GM18502 (cell line): ENCODE measurements at regions not wholly inside any gene's neighbourhood (a gene's known extent, or its start where the extent isn't known, plus 50 kb on each side); places are given as distances from the start of the nearest gene placed in this dataset.
"Not testable (repeated sequence)": the region's sequence is repeated elsewhere in the genome, so short reads cannot be mapped to it uniquely, and the experiment has no call there.

Experiments
- ATAC-seq: cut with Tn5 transposase; IDR thresholded peaks from one replicate; pipeline ENCODE4 v1.9.1; 2021; ENCODE audit warnings: mild to moderate bottlenecking; ENCODE audit not compliant: unreplicated experiment, poor library complexity

DNA sequence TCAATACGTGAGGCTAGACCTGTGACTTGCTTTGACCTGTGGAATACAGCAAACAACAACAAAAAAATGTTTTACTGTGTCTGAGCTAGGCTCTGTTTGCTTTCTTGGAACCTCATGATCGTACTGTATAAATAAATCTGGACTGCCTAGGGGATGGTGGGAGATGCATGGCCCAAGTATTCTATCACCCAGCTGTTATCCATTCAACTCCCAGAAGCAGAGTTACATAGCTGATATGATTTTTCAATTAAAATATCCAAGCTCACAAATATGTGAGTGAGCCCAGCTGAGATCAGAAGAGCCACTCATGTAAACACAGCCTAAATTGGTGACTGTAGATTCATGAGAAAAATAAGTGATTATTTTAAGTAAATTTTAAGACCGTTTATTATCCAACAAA is 154.1 kb upstream of the THUMPD2 start:
- no peak for ATAC-seq

DNA sequence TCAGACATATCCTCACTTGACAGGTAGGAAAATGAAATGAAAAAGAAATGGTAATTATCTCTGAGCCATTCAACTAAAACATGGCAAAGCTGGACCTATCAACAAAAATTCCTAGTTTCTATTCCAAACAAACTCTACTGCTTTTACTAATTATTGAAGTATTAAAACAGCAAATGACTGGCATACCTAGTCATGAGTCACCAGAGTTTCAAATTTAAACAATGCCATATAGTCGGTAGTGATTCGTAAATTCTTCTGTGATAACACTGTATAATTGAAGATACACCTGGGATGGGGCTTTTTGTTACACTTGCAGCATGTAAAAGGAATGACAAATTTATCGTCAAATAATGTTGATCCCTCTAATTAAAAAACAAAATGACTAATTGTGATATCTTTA is 153.1 kb upstream of the THUMPD2 start:
- no peak for ATAC-seq

DNA sequence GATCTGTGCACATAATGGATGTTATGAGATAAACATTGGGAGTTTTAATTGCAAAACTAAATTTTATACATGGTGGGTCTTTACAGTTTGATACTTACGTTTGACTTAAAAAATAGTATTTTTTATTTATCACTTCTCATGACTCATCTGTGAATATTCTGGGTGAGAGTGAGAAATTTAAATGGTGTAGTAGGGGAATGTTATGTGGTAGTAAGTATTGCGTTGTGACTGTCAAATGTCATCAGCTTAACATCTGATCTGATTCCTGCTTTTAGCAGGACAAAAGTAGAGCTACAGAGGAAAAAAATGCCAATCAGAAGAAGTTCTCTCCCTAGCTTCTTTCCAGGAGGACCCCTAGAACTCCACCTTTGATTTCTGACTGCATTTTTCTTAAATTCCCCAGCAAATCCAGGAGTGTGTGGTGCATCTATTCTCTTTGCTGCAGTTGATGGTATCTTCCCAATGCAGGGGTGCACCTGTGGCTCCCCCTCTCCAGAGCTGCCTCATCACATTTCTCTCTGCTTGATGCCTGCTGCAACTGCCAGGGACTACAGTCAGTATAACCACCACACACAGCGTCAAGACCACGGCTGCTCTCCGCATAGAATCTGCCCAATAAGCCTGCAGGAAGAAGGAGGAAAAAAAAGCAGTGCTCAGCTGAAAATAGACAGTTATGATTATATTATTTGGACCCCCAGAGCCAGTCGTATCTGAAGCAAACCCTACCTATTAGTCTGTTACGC is 151.3 kb upstream of the THUMPD2 start:
- ATAC-seq: no peak

DNA sequence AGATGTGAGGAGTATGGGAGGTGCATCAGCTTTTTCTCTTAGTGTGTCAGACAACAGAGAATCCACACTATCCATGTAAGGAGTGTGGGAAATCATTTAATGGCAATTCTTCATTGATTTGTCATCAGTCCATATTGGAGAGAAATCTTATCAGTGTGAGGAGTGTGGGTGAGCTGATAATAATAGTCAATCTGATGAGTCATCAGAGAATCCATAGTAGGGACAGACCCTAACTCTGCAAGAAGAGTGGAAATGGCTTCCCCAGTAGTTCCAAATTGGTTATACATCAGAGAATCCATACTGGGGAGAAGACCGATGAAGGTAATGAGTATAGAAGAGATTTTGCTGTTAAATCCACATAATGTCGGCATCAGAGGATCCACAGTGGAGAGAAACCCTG is 150.5 kb upstream of the THUMPD2 start:
- no peak for ATAC-seq

- ATAC-seq: no peak
Observed at GRCh38 chr2:39925312-39925711, 146.3 kb upstream of the THUMPD2 start.

- no peak for ATAC-seq
Observed at GRCh38 chr2:39923455-39923854, 144.4 kb upstream of the THUMPD2 start.

GRCh38 chr2:39922679-39923405 is 143.8 kb upstream of the THUMPD2 start:
- no peak for ATAC-seq

GRCh38 chr2:39920307-39920801 is 141.3 kb upstream of the THUMPD2 start:
- ATAC-seq: no peak

DNA sequence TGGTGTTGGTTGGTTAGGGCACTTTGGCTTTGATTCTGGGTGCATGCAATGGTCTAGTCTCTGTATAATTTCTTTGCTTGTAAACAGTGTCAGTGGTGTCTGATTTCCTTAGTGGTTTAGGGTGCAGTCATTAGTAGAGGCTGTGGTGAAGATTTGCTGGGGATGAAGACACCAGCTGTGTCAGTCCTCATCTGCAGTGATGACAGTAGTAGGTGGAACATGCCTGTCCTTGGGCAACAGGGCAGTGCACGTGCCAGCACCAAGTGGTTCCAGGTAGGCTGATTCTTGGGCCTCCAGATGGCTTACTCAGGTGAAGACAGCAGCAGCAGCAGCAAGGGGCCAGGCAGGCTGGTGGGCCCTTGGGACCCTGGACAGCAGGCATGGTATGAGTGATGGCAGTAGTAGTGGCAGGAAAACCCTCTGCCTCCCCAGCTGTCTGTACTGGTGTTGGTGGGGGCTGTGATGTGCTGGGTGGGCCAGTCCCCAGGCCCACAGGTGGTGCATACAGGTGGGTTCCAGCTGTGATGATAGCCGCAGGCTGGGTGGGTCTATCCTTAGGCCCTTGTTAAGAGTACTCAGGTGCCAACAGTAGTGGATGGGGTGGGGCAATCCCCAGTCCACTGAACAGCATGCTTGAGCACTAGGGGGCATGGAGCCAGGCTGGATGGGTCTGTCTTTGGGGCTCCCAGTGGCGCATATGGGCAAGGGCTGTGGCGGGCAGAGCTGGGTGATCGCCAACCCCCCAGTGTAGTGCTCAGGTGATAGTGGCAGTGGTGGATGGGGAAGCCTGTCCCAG is 140.7 kb upstream of the THUMPD2 start:
- ATAC-seq: no peak

DNA sequence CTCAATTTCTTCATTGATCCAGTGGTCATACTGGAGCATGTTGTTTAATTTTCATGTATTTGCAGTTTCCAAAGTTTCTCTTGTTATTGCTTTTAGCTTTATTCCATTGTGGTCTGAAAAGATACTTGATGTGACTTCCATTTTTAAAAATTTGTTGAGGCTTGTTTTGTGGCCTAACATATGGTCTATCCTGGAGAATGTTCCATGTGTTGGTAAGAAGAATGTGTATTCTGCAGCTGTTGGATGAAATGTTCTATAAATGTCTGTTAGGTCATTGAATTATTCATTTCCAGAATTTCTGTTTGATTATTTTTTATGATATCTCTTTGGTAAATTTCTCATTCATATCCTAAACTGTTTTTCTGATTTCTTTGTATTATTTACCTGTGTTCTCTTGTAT is 139.8 kb upstream of the THUMPD2 start:
- ATAC-seq: no peak

- ATAC-seq: not testable (repeated sequence)
Observed at GRCh38 chr2:39917371-39917770, 138.3 kb upstream of the THUMPD2 start.

- ATAC-seq: no peak
Observed at GRCh38 chr2:39914949-39915348, 135.9 kb upstream of the THUMPD2 start.

GRCh38 chr2:39913648-39914461 is 134.8 kb upstream of the THUMPD2 start:
- ATAC-seq: peak; percentile 91

- no peak for ATAC-seq
Observed at GRCh38 chr2:39902103-39902502, 123.0 kb upstream of the THUMPD2 start.

DNA sequence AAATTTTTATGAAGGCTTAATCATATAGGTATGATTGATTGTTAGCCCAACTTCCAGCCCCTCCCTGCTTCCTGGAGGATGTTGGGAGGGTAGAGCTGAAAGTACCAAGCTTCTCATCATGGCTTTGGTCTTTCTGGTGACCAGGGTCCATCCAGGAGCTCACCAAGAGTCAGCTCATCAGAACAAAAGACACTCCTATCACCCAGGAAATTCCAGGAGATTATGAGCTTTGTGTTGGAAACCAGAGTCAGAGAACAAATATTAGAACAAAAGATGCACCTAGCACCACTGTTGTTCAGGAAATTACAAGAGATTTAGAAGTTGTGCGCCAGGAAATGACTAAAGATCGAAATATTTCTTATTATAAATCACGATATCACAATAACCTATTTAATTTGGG is 119.9 kb upstream of the THUMPD2 start:
- ATAC-seq: no peak

- ATAC-seq: no peak
Observed at GRCh38 chr2:39897273-39897672, 118.2 kb upstream of the THUMPD2 start.

DNA sequence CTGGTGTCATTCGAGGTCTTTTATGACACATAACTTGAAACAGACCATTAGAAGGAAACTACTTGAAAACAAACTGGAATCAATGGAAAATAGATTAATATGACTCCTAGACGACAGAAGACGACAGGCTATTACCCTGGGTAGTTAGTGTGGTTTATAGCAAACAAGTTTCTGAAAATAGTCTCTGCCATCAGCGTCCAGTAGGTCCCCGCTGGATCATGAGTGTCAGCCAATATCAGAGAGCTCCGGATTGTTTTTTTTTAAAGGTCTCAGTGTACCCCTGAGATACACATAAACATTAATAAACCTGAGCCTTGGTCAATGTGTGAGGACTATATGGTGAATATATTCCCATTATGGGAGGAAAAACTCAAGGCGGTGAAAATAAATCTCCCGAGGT is 115.0 kb upstream of the THUMPD2 start:
- ATAC-seq: no peak

- ATAC-seq: no peak
Observed at GRCh38 chr2:39893616-39894015, 114.6 kb upstream of the THUMPD2 start.

- no peak for ATAC-seq
Observed at GRCh38 chr2:39881948-39882347, 102.9 kb upstream of the THUMPD2 start.

GRCh38 chr2:39881494-39881893 is 102.4 kb upstream of the THUMPD2 start:
- ATAC-seq: no peak
